ENCODE measurements at regions not wholly inside any gene's neighbourhood (a gene's known extent, or its start where the extent isn't known, plus 50 kb on each side); places are given as distances from the start of the nearest gene placed in this dataset.

- no peak for TF ChIP-seq CTCF (optimal IDR thresholded peaks at IDR 0.05 in 1 of 3, IDR thresholded peaks at IDR 0.05 in 1 of 3, conservative IDR thresholded peaks at IDR 0.05 in 1 of 3; ENCODE audit: extremely low read depth in 1 of 3, insufficient read depth in 2 of 3, low read length in 3 of 3)
- TF ChIP-seq EZH2 (IDR thresholded peaks at IDR 0.05; ENCODE audit: low read length), result no peak
Measured at GRCh38 chr18:77700051-77700450, 450.4 kb downstream of the GALR1 start.

Data from keratinocyte (primary cell).